ENCODE measurements at regions not wholly inside any gene's neighbourhood (a gene's known extent, or its start where the extent isn't known, plus 50 kb on each side); places are given as distances from the start of the nearest gene placed in this dataset.

DNA sequence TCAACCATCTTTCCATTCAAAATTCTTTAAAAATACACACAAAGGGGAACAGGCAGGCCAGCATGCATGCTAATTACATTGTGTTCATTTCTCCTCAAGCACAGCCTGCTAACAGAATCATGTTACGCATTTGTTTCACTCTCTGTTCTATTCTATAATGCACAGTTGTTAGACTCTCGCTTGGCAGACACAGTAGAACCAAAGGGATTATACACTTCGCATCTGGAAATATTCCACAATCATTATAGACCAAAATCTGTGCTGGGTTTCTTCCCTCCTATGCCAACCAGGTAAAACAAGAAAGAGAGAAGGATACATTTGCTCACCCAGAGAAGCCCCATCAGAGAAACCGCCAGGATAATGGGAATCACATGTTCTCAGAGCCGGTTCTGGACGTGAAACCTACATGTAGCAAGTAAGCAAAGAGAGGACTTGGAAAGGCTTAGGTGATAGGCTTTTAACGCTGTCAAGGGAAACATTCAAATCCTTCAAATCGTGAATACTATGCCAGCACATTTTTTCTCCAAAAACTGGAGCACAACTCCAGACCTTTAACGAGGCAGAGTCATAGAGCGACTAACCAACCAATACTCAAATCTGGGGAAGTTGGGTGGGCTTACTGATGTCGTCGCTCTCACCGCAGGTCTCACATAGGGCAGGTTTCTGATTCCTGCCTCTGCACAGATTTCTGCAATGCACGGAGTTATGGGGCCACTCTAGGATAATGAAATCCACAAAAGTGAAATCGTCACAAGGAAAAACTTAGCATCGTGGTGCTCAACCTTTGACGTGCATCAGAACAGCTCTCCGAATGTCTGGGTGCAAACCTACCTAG lies 380.5 kb upstream of the AUTS2 start:
- no peak overlapping the region for H3K27ac ChIP-seq (ENCODE audit: extremely low read depth, low read depth, low read length)
- no peaks in the 10 kb centered on the region for H3K4me1 ChIP-seq (ENCODE audit: control insufficient read depth, insufficient read depth, low read length)
- ChIA-PET POLR2A (no interaction called here), CTCF (interaction anchor here (0.6 kb wide), 1 partner anchor 1758 kb away, joined by 5 read pairs; no protein-coding TSS in a partner anchor)
- TF ChIP-seq, protein P1, sequence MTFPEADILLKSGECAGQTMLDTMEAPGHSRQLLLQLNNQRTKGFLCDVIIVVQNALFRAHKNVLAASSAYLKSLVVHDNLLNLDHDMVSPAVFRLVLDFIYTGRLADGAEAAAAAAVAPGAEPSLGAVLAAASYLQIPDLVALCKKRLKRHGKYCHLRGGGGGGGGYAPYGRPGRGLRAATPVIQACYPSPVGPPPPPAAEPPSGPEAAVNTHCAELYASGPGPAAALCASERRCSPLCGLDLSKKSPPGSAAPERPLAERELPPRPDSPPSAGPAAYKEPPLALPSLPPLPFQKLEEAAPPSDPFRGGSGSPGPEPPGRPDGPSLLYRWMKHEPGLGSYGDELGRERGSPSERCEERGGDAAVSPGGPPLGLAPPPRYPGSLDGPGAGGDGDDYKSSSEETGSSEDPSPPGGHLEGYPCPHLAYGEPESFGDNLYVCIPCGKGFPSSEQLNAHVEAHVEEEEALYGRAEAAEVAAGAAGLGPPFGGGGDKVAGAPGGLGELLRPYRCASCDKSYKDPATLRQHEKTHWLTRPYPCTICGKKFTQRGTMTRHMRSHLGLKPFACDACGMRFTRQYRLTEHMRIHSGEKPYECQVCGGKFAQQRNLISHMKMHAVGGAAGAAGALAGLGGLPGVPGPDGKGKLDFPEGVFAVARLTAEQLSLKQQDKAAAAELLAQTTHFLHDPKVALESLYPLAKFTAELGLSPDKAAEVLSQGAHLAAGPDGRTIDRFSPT (tag by site-specific recombination; IDR thresholded peaks at IDR 0.05), result no peak
- no peak for TF ChIP-seq ZNF596 (tag by site-specific recombination; IDR thresholded peaks at IDR 0.05)
- TF ChIP-seq, protein P2, sequence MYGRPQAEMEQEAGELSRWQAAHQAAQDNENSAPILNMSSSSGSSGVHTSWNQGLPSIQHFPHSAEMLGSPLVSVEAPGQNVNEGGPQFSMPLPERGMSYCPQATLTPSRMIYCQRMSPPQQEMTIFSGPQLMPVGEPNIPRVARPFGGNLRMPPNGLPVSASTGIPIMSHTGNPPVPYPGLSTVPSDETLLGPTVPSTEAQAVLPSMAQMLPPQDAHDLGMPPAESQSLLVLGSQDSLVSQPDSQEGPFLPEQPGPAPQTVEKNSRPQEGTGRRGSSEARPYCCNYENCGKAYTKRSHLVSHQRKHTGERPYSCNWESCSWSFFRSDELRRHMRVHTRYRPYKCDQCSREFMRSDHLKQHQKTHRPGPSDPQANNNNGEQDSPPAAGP (tag by site-specific recombination; IDR thresholded peaks at IDR 0.05), result no peak
- TF ChIP-seq ZFP3 (tag by site-specific recombination; IDR thresholded peaks at IDR 0.05; ENCODE audit: low read depth), result no peak
- no peak for TF ChIP-seq ZNF423 (tag by site-specific recombination; IDR thresholded peaks at IDR 0.05)
- TF ChIP-seq, protein P3, sequence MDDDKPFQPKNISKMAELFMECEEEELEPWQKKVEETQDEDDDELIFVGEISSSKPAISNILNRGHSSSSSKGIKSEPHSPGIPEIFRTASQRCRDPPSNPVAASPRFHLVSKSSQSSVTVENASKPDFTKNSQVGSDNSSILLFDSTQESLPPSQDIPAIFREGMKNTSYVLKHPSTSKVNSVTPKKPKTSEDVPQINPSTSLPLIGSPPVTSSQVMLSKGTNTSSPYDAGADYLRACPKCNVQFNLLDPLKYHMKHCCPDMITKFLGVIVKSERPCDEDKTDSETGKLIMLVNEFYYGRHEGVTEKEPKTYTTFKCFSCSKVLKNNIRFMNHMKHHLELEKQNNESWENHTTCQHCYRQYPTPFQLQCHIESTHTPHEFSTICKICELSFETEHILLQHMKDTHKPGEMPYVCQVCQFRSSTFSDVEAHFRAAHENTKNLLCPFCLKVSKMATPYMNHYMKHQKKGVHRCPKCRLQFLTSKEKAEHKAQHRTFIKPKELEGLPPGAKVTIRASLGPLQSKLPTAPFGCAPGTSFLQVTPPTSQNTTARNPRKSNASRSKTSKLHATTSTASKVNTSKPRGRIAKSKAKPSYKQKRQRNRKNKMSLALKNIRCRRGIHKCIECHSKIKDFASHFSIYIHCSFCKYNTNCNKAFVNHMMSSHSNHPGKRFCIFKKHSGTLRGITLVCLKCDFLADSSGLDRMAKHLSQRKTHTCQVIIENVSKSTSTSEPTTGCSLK (tag by site-specific recombination; IDR thresholded peaks at IDR 0.05), result no peak
- TF ChIP-seq MEIS1 (CRISPR knock-in tag; IDR thresholded peaks at IDR 0.05; ENCODE audit: borderline replicate concordance), result no peak
- no peak for TF ChIP-seq ZNF155 (tag by site-specific recombination; IDR thresholded peaks at IDR 0.05)
- TF ChIP-seq ZNF544 (tag by site-specific recombination; IDR thresholded peaks at IDR 0.05), result no peak
- no peak for TF ChIP-seq ZNF529 (tag by site-specific recombination; IDR thresholded peaks at IDR 0.05; ENCODE audit: insufficient replicate concordance)
- no peak for TF ChIP-seq ZXDB (tag by site-specific recombination; IDR thresholded peaks at IDR 0.05)
- TF ChIP-seq ZNF510 (tag by site-specific recombination; IDR thresholded peaks at IDR 0.05; ENCODE audit: insufficient replicate concordance), result no peak
- no peak for TF ChIP-seq GLI4 (tag by site-specific recombination; IDR thresholded peaks at IDR 0.05)
- no peak for TF ChIP-seq SALL2 (tag by site-specific recombination; IDR thresholded peaks at IDR 0.05; ENCODE audit: borderline replicate concordance)
- TF ChIP-seq ZNF175 (tag by site-specific recombination; IDR thresholded peaks at IDR 0.05), result no peak
- TF ChIP-seq, protein P4, sequence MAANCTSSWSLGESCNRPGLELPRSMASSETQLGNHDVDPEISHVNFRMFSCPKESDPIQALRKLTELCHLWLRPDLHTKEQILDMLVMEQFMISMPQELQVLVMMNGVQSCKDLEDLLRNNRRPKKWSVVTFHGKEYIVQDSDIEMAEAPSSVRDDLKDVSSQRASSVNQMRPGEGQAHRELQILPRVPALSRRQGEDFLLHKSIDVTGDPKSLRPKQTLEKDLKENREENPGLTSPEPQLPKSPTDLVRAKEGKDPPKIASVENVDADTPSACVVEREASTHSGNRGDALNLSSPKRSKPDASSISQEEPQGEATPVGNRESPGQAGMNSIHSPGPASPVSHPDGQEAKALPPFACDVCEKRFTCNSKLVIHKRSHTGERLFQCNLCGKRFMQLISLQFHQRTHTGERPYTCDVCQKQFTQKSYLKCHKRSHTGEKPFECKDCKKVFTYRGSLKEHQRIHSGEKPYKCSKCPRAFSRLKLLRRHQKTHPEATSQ (tag by site-specific recombination; IDR thresholded peaks at IDR 0.05), result no peak
- TF ChIP-seq ZNF701 (tag by site-specific recombination; IDR thresholded peaks at IDR 0.05), result no peak
- TF ChIP-seq ZFP37 (tag by site-specific recombination; IDR thresholded peaks at IDR 0.05), result no peak
- no peak overlapping the region for H3K4me3 ChIP-seq (ENCODE audit: low read depth, low read length)
- H3K9me3 ChIP-seq (ENCODE audit: control insufficient read depth, insufficient read depth, low read depth, low read length), result no peaks in the 10 kb centered on the region
- no peaks in the 10 kb centered on the region for H3K36me3 ChIP-seq (ENCODE audit: control insufficient read depth in 2 of 2, insufficient read depth in 1 of 2, low read length in 2 of 2)

Data from HEK293 (cell line).